Bone marrow (tissue), 2 donors: ENCODE measurements at regions not wholly inside any gene's neighbourhood (a gene's known extent, or its start where the extent isn't known, plus 50 kb on each side); places are given as distances from the start of the nearest gene placed in this dataset.

Experiments used
- DNase-seq, 2 donors: peaks; one replicate each; lab custom pipeline; 2025; lab: John Stamatoyannopoulos, UW

DNA sequence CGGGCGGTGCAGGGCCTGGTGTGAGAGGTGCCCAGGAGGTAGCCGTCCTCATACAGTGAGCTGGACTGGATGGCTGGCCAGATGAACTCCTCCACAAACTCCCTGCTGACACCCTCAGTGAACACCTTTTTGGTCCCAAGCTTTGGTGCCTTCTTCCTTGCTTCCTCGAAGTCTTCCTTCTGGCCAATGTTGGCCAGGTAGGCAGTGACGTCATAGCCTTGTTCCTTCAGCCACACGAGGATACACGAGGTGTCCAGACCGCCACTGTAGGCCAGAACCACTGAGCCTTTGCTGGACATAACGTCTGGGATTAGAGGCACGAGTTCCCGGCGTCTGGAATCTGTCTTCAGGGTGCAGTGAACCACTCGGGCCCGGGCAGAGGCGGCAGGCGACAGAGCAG is 206.8 kb upstream of the SP4 start:
- no peak for DNase-seq

DNA sequence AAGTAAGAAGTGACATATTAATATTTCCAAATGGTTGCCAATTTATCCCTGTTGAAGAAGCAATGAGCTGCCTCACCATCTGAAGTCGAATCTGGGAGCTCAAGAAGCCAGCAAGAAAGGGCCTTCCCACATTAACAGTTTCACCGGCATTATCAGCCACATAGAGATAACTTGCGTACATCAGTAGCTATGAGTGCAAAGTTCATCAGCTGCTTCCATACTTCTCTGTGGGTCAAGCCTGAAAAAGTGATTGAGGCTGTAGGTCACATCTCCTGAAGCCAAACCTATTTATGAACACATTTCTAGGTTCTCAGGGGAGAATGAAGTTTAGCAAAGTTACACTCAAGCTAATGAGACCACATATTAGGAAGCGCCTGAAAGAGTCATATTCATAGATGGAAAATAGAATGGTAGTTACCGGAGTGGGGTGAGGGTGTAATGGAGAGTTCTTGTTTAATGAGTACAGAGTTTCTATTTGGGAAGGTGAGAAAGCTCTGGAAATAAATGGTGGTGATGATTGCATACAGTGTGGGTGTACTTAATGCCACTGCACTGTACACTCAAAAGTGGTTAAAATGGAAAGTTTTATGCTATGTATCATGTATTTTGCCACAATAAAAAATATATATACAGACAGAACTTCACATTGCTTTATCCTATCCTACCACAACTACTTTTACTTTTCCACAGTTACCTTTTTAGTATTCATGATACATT is 189.3 kb upstream of the SP4 start:
- DNase-seq, result no peak

GRCh38 chr7:21243265-21243664 is 184.6 kb upstream of the SP4 start:
- no peak for DNase-seq

DNA sequence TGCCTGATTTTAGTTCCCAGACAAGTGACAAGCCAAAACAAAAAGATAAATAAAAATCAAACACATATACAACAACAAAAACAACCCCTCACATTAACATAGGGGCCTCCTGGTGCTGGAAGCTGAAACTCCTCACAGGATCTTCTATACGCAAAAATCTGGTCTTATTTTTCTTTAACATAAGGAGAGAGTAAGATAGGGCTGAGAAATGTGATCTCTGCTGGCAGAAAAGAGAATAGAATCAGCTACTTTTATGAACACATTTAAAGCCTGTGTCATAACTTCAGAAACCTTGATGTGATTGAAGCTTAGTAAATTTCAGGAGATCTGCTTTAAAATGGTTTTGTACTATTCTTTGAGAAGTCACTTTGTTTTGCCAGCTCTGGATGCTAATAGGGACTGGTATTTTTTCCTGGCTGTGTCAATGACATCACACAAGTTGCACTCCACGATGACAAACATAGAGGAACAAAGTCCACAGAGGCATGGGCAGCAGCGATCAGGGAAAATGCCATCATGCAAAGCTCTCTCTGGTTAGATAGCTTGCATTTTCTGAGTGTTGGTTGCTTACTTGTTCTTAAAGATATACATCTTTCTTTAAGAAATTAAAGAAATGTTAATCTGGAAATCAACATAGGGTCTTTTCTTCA is 176.6 kb upstream of the SP4 start:
- DNase-seq, result no peak

DNA sequence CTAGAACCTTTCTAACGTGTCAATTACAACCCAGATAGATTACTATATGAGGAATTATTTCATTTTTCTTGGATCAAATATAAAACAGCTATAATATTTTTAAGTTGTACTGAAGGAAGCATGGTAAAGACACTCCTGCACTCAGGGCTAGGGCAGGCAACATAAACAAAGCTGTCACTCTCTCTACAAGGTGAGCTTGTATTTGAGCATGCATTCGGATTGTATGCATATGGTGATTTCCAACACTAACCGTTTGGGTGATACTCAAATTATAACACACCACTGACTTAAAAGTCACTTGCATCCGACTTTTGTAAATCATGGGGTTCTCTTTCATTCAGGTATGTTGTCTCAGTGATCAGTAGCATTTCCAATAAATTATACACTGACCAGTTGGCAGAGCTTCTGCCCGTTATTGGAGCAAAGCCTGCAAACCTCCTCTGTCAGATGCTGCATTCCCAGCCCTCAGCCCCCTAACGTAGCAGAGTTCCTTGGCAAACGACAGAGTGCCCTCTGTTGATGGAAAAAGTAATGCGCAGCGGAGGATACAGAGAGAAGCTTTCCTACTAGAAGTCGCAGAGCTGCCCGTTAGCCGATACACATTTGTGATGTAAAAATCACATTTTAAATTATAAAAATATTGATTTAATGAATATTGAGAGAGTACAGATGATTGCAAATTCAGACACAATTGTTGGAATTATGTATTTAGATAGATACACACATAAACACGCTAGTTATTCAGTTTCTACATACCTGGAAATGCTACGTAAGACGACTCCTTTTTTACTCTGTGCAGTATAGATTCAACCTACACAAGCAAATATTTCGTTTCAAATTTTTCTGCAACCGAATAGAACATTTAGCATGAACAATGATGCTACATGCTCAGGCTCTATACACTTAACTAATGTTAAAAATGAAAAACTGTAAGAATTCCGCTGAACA is 173.9 kb upstream of the SP4 start:
- peak in 1 of 2 donors; percentile 62 for DNase-seq

DNA sequence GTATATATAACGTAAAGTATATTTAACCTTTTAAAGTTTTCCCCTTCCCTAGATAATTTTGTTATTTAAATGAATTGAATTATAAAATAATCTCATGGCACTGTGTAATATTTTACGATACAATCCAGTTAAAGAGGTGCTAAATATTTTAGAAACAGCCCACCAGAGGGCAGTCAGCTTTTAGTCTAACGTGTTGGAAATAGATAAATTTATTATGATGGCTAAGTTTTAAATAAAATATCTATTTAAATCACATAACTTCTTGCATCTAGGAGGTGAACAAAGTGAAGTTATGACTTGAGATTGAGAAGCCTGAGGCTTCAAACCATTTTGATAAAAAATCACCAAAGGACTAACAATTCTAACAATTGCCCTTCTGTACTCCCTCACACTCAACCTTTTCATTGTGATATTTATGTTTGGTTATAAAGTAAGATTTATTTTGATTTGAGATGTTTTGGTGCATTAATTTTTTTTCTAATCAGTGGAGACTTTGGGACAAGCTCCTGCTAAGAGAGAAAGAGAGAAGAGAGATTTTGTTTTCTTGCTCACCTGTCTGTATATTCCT is 171.5 kb upstream of the SP4 start:
- no peak for DNase-seq

- no peak for DNase-seq
These were observed 166.9 kb upstream of the SP4 start for GRCh38 chr7:21260939-21261338.

- peak in 1 of 2 donors; percentile 87 for DNase-seq
These were observed 166.0 kb upstream of the SP4 start for GRCh38 chr7:21261627-21262594.

DNA sequence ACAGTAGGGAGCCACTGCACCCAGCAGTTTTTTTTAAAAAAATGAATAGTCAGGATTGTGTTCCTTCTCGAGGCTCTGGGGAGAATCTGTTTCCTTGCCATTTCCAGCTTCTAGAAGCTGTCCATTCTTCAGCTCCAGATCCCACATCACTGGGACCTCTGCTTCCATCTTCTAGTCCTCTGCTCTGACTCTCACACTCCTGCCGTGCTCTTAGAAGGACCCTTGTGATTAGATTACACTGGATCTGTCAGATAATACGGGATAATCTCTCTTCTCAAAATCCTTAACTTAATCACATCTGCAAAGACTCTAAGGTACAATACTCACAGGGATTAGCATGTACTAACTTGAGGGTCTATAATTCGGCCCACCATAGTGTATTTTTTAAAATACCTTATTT is 158.9 kb upstream of the SP4 start:
- DNase-seq, result no peak

DNA sequence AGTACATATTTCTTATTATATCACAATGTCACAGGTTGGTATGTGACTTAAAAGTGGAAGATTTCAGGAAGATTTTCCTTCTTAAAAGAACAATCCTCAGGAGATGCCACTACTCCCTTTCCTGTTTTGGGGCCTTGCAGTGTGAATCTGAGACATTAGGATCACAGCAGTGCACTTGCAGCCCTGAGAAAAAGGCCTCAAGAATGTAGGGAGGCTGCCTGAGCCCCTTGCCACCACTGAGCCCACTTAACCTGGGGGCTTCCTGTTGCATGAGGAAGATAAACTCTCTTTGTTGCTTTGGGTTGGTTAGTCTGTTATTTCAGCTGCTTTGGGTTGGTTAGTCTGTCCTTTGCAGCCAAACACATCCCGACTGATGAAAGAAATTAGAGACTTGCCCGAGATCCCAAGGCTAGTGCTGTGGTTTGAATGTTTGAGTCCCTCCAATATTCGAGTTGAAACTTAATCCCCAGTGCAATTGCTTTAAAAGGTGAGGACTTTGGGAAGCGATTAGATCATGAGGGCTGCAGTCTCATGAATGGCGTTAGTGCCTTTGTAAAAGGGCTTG is 151.3 kb upstream of the SP4 start:
- no peak for DNase-seq

GRCh38 chr7:21278944-21279343 is 148.9 kb upstream of the SP4 start:
- DNase-seq, result no peak

DNA sequence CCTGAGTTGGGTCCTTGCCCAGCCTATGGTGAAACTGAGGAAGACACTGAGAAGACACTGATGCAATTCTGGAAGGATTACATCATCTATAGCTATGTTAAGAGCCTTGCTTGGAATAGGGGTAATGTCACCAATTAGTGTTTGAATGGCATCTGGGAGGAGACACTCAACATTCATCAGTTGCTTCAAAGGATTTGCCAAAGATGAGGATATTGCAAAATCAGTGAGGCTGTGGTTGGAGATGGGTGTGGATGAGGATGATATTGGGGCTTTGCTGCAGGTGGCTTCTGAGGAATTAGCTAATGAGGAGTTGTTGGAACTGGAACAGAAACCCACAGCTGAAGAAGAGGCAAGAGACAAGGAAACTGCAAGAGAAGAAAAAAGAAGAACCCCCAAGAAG is 146.7 kb upstream of the SP4 start:
- no peak for DNase-seq

DNA sequence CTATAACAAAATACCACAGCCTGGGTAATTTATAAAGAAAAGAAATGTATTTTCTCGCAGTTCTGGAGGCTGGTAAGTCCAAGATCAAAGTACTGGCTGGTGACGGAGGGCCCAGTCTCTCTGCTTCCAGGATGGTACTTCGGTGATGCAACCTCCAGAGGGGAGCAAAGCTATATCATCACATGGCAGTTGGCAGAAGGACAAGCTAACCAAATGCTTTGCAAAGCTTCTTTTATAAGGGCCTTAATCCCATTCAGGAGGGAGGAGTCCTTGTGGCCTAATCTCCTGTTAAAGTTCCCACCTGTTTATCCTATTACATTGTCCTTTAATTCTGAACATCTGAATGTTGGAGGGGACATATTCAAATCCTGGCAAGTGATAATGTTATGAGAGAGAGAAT is 134.1 kb upstream of the SP4 start:
- no peak for DNase-seq

DNA sequence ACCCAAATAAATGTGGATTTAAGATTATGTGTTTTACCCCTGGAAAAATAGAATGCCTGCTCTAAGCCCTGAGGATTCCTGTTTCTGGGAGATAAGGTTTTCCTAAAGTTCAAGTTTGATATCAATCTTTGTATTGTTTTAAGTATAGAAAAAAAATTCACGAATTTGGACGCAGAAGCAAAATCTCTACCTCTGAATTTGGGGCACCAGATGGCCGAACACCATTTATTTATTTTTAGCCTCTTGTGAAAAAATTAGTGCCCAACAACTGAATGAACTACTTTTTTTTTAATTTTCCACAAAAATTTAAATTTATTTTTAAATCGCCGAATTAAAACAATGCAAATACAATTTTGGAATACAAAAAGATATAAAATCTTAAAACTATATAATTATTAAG is 128.1 kb upstream of the SP4 start:
- no peak for DNase-seq

- DNase-seq, result no peak
These were observed 127.2 kb upstream of the SP4 start for GRCh38 chr7:21300692-21301091.

DNA sequence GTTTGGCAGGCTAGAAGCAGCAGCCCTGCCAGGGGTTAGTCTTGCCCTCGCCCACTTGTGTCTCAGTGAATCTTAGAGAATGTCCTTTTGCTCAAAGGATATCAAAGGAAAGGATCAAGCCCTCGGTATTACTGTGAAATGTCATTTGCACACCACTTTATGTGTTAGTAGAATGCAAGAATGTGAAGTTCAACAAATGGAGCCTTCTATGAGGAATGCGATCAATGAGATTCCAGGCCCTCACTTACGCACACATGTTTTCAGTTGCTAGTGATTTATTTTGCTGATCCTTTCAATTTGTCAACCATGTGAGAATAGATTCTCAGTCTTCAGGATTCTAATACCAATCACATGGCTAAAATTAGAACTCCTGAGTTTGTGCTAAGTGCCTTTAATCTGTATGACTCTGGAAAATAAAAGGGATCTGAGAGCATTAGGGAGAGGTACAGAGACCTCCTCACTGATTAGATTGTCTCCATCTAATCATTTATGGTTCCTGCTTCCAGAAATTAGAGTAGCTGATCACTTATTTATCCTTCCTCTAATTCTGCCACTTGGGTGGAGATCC is 123.0 kb upstream of the SP4 start:
- DNase-seq, result no peak

- no peak for DNase-seq
These were observed 122.2 kb upstream of the SP4 start for GRCh38 chr7:21305455-21306235.

GRCh38 chr7:21314954-21315353 is 112.9 kb upstream of the SP4 start:
- DNase-seq, result no peak

DNA sequence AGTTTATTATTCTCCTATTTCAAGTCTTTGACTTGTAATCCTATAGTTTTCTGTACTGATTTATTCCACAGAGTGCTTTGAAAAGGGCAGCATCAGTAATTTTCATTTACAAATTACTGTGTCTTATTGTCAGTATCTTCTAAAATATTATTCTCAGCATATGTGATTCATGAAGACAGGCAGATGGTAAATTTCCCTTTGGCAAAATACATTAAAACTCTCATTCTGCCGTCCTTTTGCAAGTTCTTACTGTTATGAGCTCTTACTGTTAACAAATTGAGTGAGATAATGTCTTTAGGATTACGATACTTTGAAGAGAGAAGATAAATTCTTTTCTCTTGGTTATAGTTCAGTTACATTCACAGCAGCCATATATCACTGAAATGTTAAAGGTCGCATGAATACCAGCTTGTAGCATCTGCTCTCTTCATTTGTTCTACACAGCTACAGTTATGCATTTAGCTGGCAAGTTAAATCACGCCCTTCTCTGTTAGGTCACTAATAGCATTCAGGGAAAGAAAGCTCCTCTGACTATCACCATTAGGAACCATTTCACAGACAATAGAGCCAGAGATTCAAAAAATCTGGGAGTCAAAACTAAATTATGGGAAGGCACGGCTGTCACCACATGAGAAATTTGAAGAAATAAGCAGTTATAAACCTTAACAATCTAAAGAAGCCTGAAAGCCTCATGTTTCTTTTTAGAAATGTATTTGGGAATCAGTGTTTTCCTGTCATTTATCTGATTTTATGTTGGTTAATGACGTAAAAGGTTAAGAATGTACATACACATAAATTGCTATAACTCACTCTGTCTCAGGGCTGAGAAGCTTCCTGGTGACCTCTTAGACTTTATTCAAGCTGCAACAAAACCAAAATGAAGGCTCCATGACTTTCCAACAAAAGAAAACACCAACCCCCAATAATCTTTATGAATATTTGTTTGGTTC is 109.6 kb upstream of the SP4 start:
- no peak for DNase-seq
